ENCODE measurements at regions not wholly inside any gene's neighbourhood (a gene's known extent, or its start where the extent isn't known, plus 50 kb on each side); places are given as distances from the start of the nearest gene placed in this dataset.

- TF ChIP-seq CTCF (IDR thresholded peaks at IDR 0.05; ENCODE audit: low read depth, low read length, poor library complexity, severe bottlenecking) (no peak), EZH2phosphoT487 (IDR thresholded peaks at IDR 0.05; ENCODE audit: borderline replicate concordance, low read length) (no peak)
Observed at GRCh38 chr14:58701156-58701555, 63.4 kb downstream of the DACT1 start.

All from DOHH2 (cell line).